HG03565 (cell line): ENCODE measurements at regions not wholly inside any gene's neighbourhood (a gene's known extent, or its start where the extent isn't known, plus 50 kb on each side); places are given as distances from the start of the nearest gene placed in this dataset.

ENCODE experiments used
- ATAC-seq: cut with Tn5 transposase; IDR thresholded peaks from one replicate; pipeline ENCODE4 v1.9.1; 2021; ENCODE audit warnings: mild to moderate bottlenecking, moderate library complexity; ENCODE audit not compliant: unreplicated experiment

GRCh38 chr3:178297740-178298139, 238.5 kb upstream of the KCNMB2 start:
- no peak for ATAC-seq

GRCh38 chr3:178300441-178300959, 235.7 kb upstream of the KCNMB2 start:
- ATAC-seq = no peak

DNA sequence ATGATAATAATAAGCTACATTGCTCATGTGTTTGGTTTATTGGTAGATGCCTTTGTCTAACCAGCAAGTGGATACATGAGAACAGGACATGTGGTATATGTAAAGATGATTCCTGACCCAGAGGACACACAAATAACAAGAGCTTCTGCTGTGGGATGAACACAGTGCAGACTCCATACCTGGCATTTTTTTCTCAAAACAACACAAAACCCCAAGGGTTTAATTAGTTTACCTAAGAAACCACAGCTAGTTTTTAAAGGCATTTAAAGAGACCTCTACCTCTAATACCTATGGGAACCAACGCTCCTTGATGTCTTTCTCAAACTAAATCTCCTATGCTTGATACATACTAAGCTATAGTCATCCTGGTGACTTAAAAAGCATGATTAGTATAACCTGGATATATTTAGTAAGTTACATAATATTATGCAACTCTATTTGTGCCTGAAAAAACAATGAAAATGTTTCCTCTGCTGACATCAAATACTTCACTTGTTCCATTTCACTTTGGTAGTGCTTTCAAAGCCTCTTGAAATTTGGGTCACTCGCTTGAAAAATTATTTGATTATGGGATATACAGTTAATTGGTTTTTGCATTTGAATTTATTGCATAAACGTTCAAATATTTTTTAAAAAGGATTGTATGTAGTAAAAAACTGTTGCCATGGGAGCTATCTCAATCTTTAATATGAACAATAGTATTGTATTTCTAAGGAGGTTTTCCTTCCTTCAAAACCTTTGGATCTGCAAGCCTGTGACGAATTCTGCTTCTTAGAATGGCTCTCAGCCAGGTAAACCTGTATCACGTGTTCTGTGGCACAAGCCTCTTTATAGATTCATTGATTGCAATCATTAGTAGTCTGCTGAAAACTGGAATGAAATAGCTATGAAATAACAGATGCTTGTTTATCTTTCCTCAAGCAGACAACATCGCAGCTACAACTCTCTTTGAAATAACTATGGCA, 233.0 kb upstream of the KCNMB2 start:
- ATAC-seq = no peak

- ATAC-seq = no peak
Measured at GRCh38 chr3:178304758-178305467, 231.3 kb upstream of the KCNMB2 start.

- ATAC-seq = no peak
Measured at GRCh38 chr3:178306432-178307115, 229.7 kb upstream of the KCNMB2 start.

DNA sequence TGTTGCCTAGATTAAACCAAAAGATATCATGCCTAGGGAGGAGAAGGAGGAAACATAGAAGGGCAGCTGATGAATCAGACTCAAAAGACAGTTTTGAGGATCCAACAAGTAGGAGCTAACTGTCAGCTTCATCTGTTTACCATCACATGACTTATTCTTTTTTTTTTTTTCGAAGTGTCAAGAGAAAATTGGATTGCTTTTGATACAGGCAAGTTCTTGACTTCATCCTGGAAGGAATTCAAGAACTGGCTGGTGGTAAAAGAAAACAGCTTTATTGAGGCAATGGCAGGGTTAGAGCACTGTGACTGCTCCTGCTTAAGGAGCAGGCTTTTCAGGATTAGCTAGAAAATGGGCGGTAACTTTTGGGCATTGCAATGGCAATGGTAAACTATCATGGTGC, 227.5 kb upstream of the KCNMB2 start:
- ATAC-seq = no peak

GRCh38 chr3:178310949-178311348, 225.3 kb upstream of the KCNMB2 start:
- no peak for ATAC-seq

- ATAC-seq = no peak
Measured at GRCh38 chr3:178313716-178314115, 222.5 kb upstream of the KCNMB2 start.

DNA sequence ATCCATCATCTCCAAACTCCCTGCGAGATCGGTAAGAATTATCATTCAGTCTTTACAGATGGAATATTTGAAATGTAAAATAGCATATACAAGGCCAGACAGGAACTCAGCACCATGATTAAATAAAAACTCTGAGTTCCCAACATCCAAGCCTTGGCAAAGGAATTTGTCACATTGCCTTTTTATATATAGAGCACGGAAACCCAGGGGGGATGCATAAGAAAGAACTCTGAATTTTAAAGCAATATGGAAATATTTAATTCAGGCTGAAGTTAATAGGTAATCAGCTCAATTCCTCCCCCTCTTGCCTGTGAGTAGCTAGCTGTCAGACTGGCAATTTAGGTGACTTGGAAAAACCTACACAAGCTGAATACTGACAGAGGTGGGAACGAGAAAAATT, 217.9 kb upstream of the KCNMB2 start:
- no peak for ATAC-seq

DNA sequence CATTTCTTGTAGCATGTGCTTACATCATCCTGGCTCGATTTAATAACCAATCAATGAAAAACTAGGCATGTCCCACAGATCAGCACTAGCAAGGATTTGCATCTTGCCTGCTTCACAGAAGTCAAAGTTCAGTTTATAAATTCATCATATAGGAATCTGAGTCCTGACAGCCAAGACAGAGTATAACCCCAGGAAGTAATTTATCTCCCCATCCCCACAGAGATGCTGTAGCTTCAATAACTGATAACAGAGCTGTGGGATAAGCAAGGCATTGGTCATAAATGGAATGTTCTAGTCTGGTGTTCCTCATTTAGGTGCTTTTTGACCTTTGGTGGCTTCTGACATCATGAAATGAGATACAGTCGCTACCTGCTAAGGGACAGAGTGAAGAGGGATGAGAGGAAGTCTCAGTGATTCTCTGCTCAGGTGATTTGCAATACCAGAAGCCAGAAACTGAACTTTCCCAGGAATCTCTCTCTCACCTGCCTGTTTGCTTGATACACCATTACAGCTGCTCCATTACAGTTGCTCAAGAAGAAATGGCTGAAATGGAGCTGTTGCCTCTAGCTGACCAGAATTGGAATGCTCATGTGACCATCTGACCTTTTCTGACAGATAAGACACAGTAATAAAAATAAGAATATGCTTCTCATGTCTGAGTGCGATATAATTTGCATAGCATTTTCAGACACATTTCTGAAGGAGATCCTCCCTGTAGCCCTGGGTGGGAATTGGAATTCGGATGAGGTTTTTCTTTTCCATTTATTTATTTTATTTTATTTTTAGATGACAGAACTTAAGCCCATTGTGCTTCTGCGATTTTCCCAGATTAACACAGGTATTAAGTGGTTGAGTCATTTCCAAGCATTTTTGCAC, 217.1 kb upstream of the KCNMB2 start:
- ATAC-seq = no peak

GRCh38 chr3:178320456-178321351, 215.5 kb upstream of the KCNMB2 start:
- no peak for ATAC-seq

DNA sequence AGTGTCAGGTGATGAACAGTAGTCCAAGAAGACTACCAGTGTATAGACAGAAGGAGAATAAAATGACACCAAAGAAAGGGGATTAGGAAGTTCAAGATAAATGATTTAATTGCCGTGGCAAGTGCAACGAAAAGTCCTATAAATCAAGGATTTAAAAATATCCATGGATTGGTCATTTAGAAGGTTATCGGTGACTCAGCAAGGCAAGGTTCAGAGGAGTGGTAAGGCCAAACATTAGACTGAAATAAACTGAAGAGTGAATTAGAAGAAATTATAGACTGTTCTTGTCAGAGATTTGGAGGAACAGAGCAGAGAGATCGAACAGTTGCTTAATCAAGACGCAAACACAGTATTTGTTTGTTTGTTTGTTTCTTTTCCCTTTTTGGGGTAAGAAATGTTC, 211.9 kb upstream of the KCNMB2 start:
- no peak for ATAC-seq

GRCh38 chr3:178325330-178325729, 210.9 kb upstream of the KCNMB2 start:
- no peak for ATAC-seq

- ATAC-seq = no peak
Measured at GRCh38 chr3:178329936-178330335, 206.3 kb upstream of the KCNMB2 start.

GRCh38 chr3:178334239-178334638, 202.0 kb upstream of the KCNMB2 start:
- no peak for ATAC-seq

DNA sequence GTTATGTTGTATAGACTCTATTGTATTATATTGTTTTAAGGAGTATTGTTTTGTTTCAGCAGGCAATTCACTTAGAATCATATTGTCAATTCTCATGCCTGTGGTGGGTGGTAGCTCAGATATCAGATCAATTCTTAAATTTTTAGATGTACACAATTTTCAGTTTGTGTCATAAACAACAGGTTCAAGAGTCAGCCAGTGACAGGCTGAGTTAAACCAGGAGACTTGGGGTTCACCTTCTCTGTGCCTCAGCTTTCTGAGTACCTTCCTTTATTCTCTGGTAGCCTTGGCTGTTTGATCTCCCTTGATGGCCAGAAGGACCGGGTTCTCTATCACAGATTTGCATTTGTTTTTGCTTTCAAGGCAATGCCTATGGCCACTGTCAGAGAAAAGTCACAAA, 199.9 kb upstream of the KCNMB2 start:
- ATAC-seq = no peak

- no peak for ATAC-seq
Measured at GRCh38 chr3:178340506-178340905, 195.7 kb upstream of the KCNMB2 start.

GRCh38 chr3:178341636-178342035, 194.6 kb upstream of the KCNMB2 start:
- ATAC-seq = no peak

DNA sequence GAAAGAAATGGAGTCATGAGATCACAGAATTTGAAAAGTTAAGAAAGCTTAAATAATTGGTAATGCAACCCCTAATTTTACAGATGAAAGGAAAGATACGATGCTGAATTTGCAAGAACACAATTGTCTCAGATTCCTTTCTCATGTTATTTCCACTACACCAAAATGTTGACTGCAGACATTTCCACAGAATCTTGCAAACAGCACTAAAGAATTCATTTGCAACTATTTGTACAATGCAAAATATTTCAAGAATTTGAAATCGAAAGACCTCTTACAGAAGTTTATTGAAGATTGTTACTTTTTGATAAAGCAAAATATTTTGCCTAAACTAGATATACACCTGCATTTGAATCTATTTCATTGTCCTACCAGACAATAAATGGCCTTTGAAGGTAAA, 194.1 kb upstream of the KCNMB2 start:
- ATAC-seq = no peak
